CD4-positive, alpha-beta memory T cell (primary cell): ENCODE measurements at regions not wholly inside any gene's neighbourhood (a gene's known extent, or its start where the extent isn't known, plus 50 kb on each side); places are given as distances from the start of the nearest gene placed in this dataset.

Experiments used
- CTCF ChIA-PET: fragments of 350-600 bp; sonication (Branson Sonifier 250); formaldehyde crosslinking; loops from one replicate; lab custom pipeline; 2021; ENCODE audit warnings: inconsistent platforms; ENCODE audit not compliant: partially characterized antibody; lab: Charles Lee
- POLR2A ChIA-PET: fragments of 350-600 bp; sonication (Branson Sonifier 250); formaldehyde crosslinking; loops from one replicate; lab custom pipeline; 2021; ENCODE audit not compliant: partially characterized antibody; lab: Charles Lee
- DNase-seq, 5 donors: peaks; one replicate each; pipeline versions ENCODE4 v3.0.0 to v3.0.0-alpha.2; 2020 to 2022; ENCODE audit warnings: mixed read lengths in 1 of 5
- H3K27ac ChIP-seq: one replicate; pipeline ENCODE4 v1.7.0; 2013; ENCODE audit warnings: low read depth, low read length
- H3K27me3 ChIP-seq: 2 replicates; pipeline ENCODE4 v1.7.0; 2013; ENCODE audit warnings: mild to moderate bottlenecking, low read length, moderate library complexity; ENCODE audit not compliant: insufficient read depth
- H3K36me3 ChIP-seq: 2 replicates; pipeline ENCODE4 v1.7.0; 2013; ENCODE audit warnings: mild to moderate bottlenecking, low read length, moderate library complexity; ENCODE audit not compliant: insufficient read depth
- H3K4me1 ChIP-seq: 2 replicates; pipeline ENCODE4 v1.7.0; 2013; ENCODE audit warnings: mild to moderate bottlenecking, low read length, moderate library complexity; ENCODE audit not compliant: insufficient read depth
- H3K4me3 ChIP-seq, 2 donors: one replicate each; pipeline ENCODE4 v1.7.0; 2013; ENCODE audit warnings: low read length in 2 of 2, mild to moderate bottlenecking in 1 of 2
- H3K9me3 ChIP-seq, 2 donors: one replicate each; pipeline ENCODE4 v1.7.0; 2013; ENCODE audit warnings: low read length in 2 of 2, control low read depth in 1 of 2; ENCODE audit not compliant: control insufficient read depth in 1 of 2
- H3K27ac Mint-ChIP-seq, 7 donors: one replicate each; pipeline ENCODE4 v1.8.0; 2020 to 2021; ENCODE audit warnings: mixed read lengths in 7 of 7, mild to moderate bottlenecking in 6 of 7, inconsistent platforms in 3 of 7, moderate library complexity in 3 of 7
- H3K27me3 Mint-ChIP-seq, 2 donors: one replicate each; pipeline ENCODE4 v1.8.0; 2020 to 2021; ENCODE audit warnings: mixed read lengths in 2 of 2
- H3K36me3 Mint-ChIP-seq, 2 donors: one replicate each; pipeline ENCODE4 v1.8.0; 2020 to 2021; ENCODE audit warnings: mixed read lengths in 2 of 2, inconsistent platforms in 1 of 2, mild to moderate bottlenecking in 1 of 2
- H3K4me1 Mint-ChIP-seq, 4 donors: one replicate each; pipeline ENCODE4 v1.8.0; 2020 to 2021; ENCODE audit warnings: mixed read lengths in 4 of 4, mild to moderate bottlenecking in 1 of 4
- H3K4me3 Mint-ChIP-seq, 8 donors: one replicate each; pipeline ENCODE4 v1.8.0; 2020 to 2021; ENCODE audit warnings: mixed read lengths in 8 of 8, mild to moderate bottlenecking in 7 of 8, moderate library complexity in 6 of 8, inconsistent platforms in 3 of 8
- H3K9me3 Mint-ChIP-seq, 8 donors: one replicate each; pipeline ENCODE4 v1.8.0; 2020 to 2021; ENCODE audit warnings: mixed read lengths in 8 of 8, mild to moderate bottlenecking in 5 of 8, inconsistent platforms in 3 of 8, moderate library complexity in 1 of 8
- intact Hi-C: fragments of 100-400 bp; cut with micrococcal nuclease; formaldehyde crosslinking; loops from one replicate; pipeline ENCODE4 v1.15.1; 2023

DNA sequence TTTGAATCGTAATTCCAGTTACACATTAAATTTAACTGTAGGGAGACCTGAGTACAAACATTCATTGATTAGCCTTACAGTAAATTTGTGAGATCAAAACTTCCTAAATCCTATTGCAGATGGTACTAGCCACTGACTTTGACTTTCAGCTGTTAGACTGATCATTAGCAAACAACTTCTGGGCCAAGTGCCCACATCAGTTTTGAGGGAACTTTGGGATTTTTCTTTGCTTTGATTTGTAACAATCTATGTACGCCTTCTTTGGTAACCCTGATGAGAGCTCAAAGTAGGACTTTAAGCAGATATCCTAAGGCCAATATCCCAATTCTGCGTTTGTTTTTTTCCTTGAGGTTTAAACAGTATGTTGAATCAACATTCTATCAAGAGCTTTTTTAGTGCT lies 131.5 kb downstream of the DLEU7 start:
- Histone ChIP-seq H3K27me3 (no peaks in the 10 kb centered on the region), H3K9me3 (no peaks in the 10 kb centered on the region), H3K4me3 (no peak overlapping the region), H3K4me1 (peaks cover 19% of the 10 kb centered on the region), H3K36me3 (no peaks in the 10 kb centered on the region), H3K27ac (no peak overlapping the region)
- Mint-ChIP-seq H3K9me3 (no peaks in the 10 kb centered on the region), H3K27ac (no peak overlapping the region), H3K27me3 (no peaks in the 10 kb centered on the region), H3K4me1 (peaks cover 10 to 33% (median 16%) of the 10 kb centered on the region in 4 donors), H3K36me3 (no peaks in the 10 kb centered on the region), H3K4me3 (no peak overlapping the region)
- DNase-seq: no peak
- ChIA-PET POLR2A (no interaction called here), CTCF (no interaction called here)
- intact Hi-C loops: no loop called here

DNA sequence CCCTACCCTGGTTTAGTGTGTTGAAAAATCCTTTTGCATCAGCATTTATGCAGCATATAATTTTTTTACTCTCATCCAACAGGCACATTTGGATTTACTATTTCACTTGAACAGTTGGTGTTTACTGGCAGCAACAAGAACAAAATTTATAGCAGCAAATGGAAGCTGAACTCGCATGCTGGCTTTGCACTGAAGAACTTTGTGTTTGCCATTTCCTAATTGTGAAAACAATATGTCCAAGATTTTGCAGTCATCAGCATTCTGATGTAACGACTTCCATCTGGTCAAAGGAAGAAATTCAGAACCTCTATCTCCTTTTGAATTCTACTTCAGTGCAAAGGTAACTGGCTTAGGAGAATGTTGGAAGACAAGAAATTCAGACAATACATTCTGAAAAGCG lies 131.0 kb downstream of the DLEU7 start:
- H3K27me3 Mint-ChIP-seq: no peaks in the 10 kb centered on the region
- no peak overlapping the region for H3K27ac Mint-ChIP-seq
- peak overlapping the region in 1 of 8 donors; percentile 47 for H3K4me3 Mint-ChIP-seq
- Histone ChIP-seq H3K4me3 (no peak overlapping the region), H3K9me3 (no peaks in the 10 kb centered on the region), H3K27me3 (no peaks in the 10 kb centered on the region), H3K4me1 (peaks cover 19% of the 10 kb centered on the region), H3K27ac (no peak overlapping the region), H3K36me3 (no peaks in the 10 kb centered on the region)
- POLR2A ChIA-PET: interaction anchor here (2.0 kb wide), 1 partner anchor 200 kb away, joined by 5 read pairs; no protein-coding TSS in a partner anchor
- CTCF ChIA-PET: interaction anchor here (1.4 kb wide), 1 partner anchor 34 kb away, joined by 3 read pairs; no protein-coding TSS in a partner anchor
- no peaks in the 10 kb centered on the region for H3K9me3 Mint-ChIP-seq
- H3K4me1 Mint-ChIP-seq: peaks cover 10 to 33% (median 16%) of the 10 kb centered on the region in 4 donors
- DNase-seq: no peak
- H3K36me3 Mint-ChIP-seq: no peaks in the 10 kb centered on the region
- intact Hi-C loops: no loop called here

DNA sequence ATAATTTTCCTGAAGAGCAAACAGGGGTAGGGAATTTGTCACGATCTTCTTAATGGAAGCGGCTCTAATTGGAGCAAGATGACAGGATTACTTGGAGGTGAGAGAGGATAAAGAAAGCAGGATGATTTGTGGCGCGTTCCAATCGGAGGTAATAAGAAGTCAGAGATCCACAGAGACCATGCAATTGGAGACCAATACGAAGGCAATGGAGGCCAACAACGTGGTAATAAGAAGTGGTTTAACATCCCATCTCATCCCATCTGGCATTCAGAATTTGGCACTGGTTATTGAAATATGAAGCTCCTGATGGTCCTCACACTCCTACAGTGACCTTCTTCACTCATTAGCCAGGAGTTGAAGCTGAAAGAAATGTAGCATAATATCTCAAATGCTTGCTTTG lies 130.6 kb downstream of the DLEU7 start:
- Histone ChIP-seq H3K27ac (no peak overlapping the region), H3K4me3 (no peak overlapping the region), H3K4me1 (peaks cover 19% of the 10 kb centered on the region), H3K9me3 (no peaks in the 10 kb centered on the region), H3K27me3 (no peaks in the 10 kb centered on the region), H3K36me3 (no peaks in the 10 kb centered on the region)
- H3K4me3 Mint-ChIP-seq: peak overlapping the region in 1 of 8 donors; percentile 47
- H3K36me3 Mint-ChIP-seq: no peaks in the 10 kb centered on the region
- no peak for DNase-seq
- no peaks in the 10 kb centered on the region for H3K27me3 Mint-ChIP-seq
- POLR2A ChIA-PET: interaction anchor here (2.0 kb wide), 1 partner anchor 201 kb away, joined by 5 read pairs; no protein-coding TSS in a partner anchor
- intact Hi-C loops: no loop called here
- no peak overlapping the region for H3K27ac Mint-ChIP-seq
- H3K9me3 Mint-ChIP-seq: no peaks in the 10 kb centered on the region
- CTCF ChIA-PET: interaction anchor here (1.4 to 1.7 kb wide), 3 partner anchors 27 to 199 kb away, joined by 3 to 6 read pairs (median 4); no protein-coding TSS in a partner anchor
- H3K4me1 Mint-ChIP-seq: peaks cover 10 to 33% (median 16%) of the 10 kb centered on the region in 4 donors

DNA sequence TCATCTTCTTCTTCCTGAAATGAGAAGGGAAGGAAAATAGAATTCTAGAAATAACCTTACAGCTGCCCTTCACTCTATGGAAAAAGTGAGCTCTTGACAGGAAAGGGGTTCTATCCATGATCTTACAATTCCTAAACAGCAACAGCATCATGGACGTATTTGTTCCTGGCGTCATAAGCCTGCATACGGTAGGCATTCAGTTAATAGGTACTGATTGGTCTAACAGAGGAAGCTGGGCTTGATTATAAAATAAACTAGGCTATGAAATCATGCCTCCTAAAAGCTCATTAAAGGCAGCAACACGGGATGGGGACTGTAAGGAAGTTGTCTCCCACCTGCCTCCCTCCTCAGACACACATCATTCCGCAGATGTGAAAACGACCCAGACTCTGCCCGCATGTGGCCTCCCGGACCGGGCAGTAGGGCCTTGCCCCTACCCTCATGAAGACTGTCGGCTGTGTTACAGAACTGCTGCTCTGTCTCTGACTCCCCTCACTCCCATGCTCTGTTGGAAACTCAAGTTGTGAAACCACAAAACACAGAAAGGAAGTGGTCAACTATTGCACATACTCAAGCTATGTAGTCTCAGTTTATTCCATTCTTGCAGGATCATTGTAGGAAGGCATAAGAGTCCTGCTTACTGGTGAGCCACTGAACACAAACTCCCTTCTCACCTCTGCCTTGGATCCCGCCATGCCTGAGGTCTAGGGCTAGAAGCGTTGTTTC lies 129.8 kb downstream of the DLEU7 start:
- Mint-ChIP-seq H3K27ac (peak overlapping the region in 5 of 7 donors; percentile 5 to 78 (median 25)), H3K4me3 (peak overlapping the region in 7 of 8 donors; percentile 67 to 82 (median 75)), H3K27me3 (no peaks in the 10 kb centered on the region), H3K36me3 (no peaks in the 10 kb centered on the region), H3K4me1 (peaks cover 10 to 33% (median 16%) of the 10 kb centered on the region in 4 donors), H3K9me3 (no peaks in the 10 kb centered on the region)
- H3K27ac ChIP-seq: no peak overlapping the region
- ChIA-PET POLR2A (interaction anchor here (1.2 to 2.0 kb wide), 2 partner anchors 179 to 201 kb away, joined by 3 to 5 read pairs; no protein-coding TSS in a partner anchor), CTCF (interaction anchor here (0.9 to 1.7 kb wide), 5 partner anchors 28 to 630 kb away, joined by 3 to 6 read pairs (median 3); no protein-coding TSS in a partner anchor)
- H3K4me3 ChIP-seq: peak overlapping the region in 1 of 2 donors; percentile 27
- H3K36me3 ChIP-seq: no peaks in the 10 kb centered on the region
- DNase-seq: peak in 4 of 5 donors; percentile 12 to 33 (median 24)
- peaks cover 19% of the 10 kb centered on the region for H3K4me1 ChIP-seq
- H3K9me3 ChIP-seq: no peaks in the 10 kb centered on the region
- no peaks in the 10 kb centered on the region for H3K27me3 ChIP-seq
- intact Hi-C loops: no loop called here

DNA sequence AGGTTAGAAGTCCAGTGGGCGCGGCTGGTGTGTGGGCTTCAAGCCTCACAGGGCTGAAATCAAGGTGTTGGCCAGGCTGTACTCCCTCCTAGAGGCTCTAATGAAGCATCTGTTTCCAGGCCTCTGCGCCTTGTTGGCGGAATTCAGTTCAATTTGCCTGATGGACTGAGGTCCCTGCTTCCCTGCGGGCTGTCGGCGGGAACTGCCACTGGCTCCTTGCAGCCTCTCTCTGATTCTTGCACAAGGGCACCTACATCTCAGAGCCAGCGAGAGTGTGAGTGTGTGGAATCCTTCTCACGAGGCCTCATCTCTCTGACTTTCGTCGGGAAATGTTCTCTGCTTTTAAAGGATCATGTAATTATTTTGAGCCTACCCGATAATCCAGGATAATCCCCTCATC lies 128.6 kb downstream of the DLEU7 start:
- ChIA-PET POLR2A (interaction anchor here (1.2 kb wide), 1 partner anchor 177 kb away, joined by 3 read pairs; no protein-coding TSS in a partner anchor), CTCF (interaction anchor here (0.9 to 1.1 kb wide), 2 partner anchors 86 to 631 kb away, joined by 3 read pairs; no protein-coding TSS in a partner anchor)
- Histone ChIP-seq H3K4me3 (no peak overlapping the region), H3K9me3 (no peaks in the 10 kb centered on the region), H3K4me1 (peaks cover 19% of the 10 kb centered on the region), H3K27ac (no peak overlapping the region), H3K36me3 (no peaks in the 10 kb centered on the region), H3K27me3 (no peaks in the 10 kb centered on the region)
- Mint-ChIP-seq H3K27me3 (no peaks in the 10 kb centered on the region), H3K9me3 (no peaks in the 10 kb centered on the region), H3K27ac (no peak overlapping the region), H3K4me1 (peaks cover 10 to 33% (median 16%) of the 10 kb centered on the region in 4 donors), H3K4me3 (no peak overlapping the region), H3K36me3 (no peaks in the 10 kb centered on the region)
- DNase-seq: no peak
- intact Hi-C loops: no loop called here

DNA sequence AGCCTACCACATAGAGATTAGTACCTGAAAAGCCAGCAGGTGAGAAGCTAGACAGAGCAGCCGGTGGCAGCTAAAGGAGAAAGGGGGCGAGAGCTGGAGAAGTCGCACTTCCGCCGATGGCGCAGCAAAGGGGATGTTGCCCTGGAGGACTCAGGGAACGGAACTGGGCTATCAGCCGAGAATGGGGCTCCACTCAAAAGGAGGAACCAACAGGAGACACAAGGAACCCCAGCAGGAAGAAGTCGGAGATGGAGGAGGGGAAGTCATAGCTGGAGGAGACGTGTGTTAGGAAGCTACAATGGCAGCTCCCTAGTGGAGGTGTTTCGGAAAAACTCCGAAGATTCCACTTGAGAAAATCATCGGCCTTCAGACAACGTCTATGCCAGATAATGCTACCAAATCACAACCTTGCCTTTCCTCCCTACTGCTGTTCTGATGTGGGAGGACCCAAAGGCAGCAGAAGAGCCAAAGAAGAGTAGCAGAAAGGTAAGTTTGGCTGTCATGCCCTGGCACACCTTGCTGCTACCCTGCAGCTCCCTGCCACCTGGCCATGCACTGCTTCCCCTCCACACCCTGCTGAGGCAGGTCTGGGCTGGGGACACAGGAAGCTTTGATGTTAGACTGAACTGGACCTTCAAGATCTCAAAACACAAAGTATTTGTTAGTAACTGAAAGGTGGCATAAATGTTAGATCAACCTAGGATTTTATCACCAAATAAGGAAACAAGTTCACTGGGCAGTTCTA lies 127.9 kb downstream of the DLEU7 start:
- Mint-ChIP-seq H3K4me3 (no peak overlapping the region), H3K36me3 (no peaks in the 10 kb centered on the region), H3K27me3 (no peaks in the 10 kb centered on the region), H3K27ac (no peak overlapping the region), H3K9me3 (no peaks in the 10 kb centered on the region), H3K4me1 (peaks cover 10 to 33% (median 16%) of the 10 kb centered on the region in 4 donors)
- Histone ChIP-seq H3K27ac (no peak overlapping the region), H3K27me3 (no peaks in the 10 kb centered on the region), H3K36me3 (no peaks in the 10 kb centered on the region), H3K4me3 (no peak overlapping the region), H3K9me3 (no peaks in the 10 kb centered on the region), H3K4me1 (peaks cover 19% of the 10 kb centered on the region)
- POLR2A ChIA-PET: no interaction called here
- intact Hi-C loops: no loop called here
- no peak for DNase-seq
- CTCF ChIA-PET: no interaction called here
